ENCODE measurements at regions not wholly inside any gene's neighbourhood (a gene's known extent, or its start where the extent isn't known, plus 50 kb on each side); places are given as distances from the start of the nearest gene placed in this dataset.

DNA sequence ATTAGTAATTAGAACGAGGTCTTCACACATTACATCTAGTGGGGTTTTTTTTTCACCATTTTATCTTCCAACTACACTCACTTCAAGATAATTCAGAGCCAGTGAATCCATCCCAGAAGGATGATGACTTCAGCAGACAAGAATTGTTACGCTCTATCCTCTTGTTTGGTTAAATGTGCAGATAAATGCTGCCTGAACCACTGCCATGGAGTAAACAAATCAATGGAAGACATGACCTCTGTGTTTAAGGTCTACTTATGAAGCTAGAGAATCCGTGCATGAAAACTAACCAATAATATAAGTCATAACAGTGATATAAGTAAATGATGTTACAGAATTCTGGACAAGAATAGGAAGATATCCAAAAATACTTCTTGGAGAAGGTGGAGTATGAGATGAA, 602.6 kb downstream of the TLR4 start:
- TF ChIP-seq, protein P1, sequence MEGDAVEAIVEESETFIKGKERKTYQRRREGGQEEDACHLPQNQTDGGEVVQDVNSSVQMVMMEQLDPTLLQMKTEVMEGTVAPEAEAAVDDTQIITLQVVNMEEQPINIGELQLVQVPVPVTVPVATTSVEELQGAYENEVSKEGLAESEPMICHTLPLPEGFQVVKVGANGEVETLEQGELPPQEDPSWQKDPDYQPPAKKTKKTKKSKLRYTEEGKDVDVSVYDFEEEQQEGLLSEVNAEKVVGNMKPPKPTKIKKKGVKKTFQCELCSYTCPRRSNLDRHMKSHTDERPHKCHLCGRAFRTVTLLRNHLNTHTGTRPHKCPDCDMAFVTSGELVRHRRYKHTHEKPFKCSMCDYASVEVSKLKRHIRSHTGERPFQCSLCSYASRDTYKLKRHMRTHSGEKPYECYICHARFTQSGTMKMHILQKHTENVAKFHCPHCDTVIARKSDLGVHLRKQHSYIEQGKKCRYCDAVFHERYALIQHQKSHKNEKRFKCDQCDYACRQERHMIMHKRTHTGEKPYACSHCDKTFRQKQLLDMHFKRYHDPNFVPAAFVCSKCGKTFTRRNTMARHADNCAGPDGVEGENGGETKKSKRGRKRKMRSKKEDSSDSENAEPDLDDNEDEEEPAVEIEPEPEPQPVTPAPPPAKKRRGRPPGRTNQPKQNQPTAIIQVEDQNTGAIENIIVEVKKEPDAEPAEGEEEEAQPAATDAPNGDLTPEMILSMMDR (IDR thresholded peaks at IDR 0.05) = no peak
- TF ChIP-seq POLR2AphosphoS5 (IDR thresholded peaks at IDR 0.05; ENCODE audit: low read depth, low read length) = no peak
- TF ChIP-seq, protein P2, sequence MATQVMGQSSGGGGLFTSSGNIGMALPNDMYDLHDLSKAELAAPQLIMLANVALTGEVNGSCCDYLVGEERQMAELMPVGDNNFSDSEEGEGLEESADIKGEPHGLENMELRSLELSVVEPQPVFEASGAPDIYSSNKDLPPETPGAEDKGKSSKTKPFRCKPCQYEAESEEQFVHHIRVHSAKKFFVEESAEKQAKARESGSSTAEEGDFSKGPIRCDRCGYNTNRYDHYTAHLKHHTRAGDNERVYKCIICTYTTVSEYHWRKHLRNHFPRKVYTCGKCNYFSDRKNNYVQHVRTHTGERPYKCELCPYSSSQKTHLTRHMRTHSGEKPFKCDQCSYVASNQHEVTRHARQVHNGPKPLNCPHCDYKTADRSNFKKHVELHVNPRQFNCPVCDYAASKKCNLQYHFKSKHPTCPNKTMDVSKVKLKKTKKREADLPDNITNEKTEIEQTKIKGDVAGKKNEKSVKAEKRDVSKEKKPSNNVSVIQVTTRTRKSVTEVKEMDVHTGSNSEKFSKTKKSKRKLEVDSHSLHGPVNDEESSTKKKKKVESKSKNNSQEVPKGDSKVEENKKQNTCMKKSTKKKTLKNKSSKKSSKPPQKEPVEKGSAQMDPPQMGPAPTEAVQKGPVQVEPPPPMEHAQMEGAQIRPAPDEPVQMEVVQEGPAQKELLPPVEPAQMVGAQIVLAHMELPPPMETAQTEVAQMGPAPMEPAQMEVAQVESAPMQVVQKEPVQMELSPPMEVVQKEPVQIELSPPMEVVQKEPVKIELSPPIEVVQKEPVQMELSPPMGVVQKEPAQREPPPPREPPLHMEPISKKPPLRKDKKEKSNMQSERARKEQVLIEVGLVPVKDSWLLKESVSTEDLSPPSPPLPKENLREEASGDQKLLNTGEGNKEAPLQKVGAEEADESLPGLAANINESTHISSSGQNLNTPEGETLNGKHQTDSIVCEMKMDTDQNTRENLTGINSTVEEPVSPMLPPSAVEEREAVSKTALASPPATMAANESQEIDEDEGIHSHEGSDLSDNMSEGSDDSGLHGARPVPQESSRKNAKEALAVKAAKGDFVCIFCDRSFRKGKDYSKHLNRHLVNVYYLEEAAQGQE (IDR thresholded peaks at IDR 0.05; ENCODE audit: insufficient read depth in 1 of 2, low read depth in 2 of 2, low read length in 1 of 2) = no peak
- BruUV-seq (replicated peaks) = no TSS peak
- in situ Hi-C loops (cut with HindIII; ENCODE audit: low pct_unique_long_range_greater_than_20kb, low sequenced_read_pairs) = no loop called here

DNA sequence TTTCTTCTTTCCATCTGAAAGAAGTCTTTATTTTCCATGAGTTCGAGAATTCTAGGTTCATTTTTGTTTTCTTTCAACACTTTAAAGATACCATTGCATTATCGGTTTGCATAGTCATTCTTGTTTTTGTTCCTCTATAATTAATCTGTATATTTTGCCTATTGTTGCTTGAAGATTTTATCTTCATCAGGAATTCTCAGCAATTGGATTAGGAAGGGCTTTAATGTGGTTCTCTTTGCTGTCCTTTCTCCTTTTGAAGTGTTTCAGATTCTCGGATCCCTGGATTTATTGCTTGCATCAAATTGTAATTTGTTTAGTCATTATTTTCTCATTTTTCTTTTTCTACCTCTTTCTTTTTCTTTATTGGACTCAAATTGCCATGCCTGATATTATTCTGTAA, 609.8 kb downstream of the TLR4 start:
- Histone ChIP-seq H3K27me3 (ENCODE audit: control insufficient read depth, insufficient read depth, low read length) (no peaks in the 10 kb centered on the region), H3K4me3 (ENCODE audit: low read depth in 2 of 2, low read length in 2 of 2) (no peak overlapping the region), H3K36me3 (ENCODE audit: control insufficient read depth, insufficient read depth, low read length) (no peaks in the 10 kb centered on the region), H3K27ac (ENCODE audit: low read length) (no peak overlapping the region), H3K4me1 (ENCODE audit: control insufficient read depth, insufficient read depth, low read length) (no peaks in the 10 kb centered on the region), H3K9me3 (ENCODE audit: control insufficient read depth, insufficient read depth, low read depth, low read length) (no peaks in the 10 kb centered on the region)
- BruUV-seq (replicated peaks) = no TSS peak
- CTCF ChIA-PET = no interaction called here
- in situ Hi-C loops (cut with HindIII; ENCODE audit: low pct_unique_long_range_greater_than_20kb, low sequenced_read_pairs) = no loop called here
- ATAC-seq (no peak), DNase-seq (ENCODE audit: low read depth, low spot score) (no peak)
- POLR2A ChIA-PET = no interaction called here
- TF ChIP-seq, protein P2 (IDR thresholded peaks at IDR 0.05; ENCODE audit: insufficient read depth in 1 of 2, low read depth in 2 of 2, low read length in 1 of 2) = no peak
- TF ChIP-seq, protein P1 (IDR thresholded peaks at IDR 0.05) = no peak
- TF ChIP-seq TCF7L2 (IDR thresholded peaks at IDR 0.05; ENCODE audit: low read depth, low read length) (no peak), POLR2AphosphoS5 (IDR thresholded peaks at IDR 0.05; ENCODE audit: low read depth, low read length) (no peak), SIN3A (IDR thresholded peaks at IDR 0.05; ENCODE audit: borderline replicate concordance, insufficient read depth, low read depth, low read length) (no peak)
- intact Hi-C loops (cut with micrococcal nuclease; ENCODE audit: unreplicated experiment) = no loop called here

More for the DNA sequence above, 602.6 kb downstream of the TLR4 start:
- Histone ChIP-seq H3K36me3 (ENCODE audit: control insufficient read depth, insufficient read depth, low read length) (no peaks in the 10 kb centered on the region), H3K9me3 (ENCODE audit: control insufficient read depth, insufficient read depth, low read depth, low read length) (no peaks in the 10 kb centered on the region), H3K27ac (ENCODE audit: low read length) (no peak overlapping the region), H3K4me1 (ENCODE audit: control insufficient read depth, insufficient read depth, low read length) (no peaks in the 10 kb centered on the region), H3K27me3 (ENCODE audit: control insufficient read depth, insufficient read depth, low read length) (no peaks in the 10 kb centered on the region), H3K4me3 (ENCODE audit: low read depth in 2 of 2, low read length in 2 of 2) (no peak overlapping the region)
- no peak for DNase-seq (ENCODE audit: low read depth, low spot score)
- ChIA-PET POLR2A (no interaction called here), CTCF (no interaction called here)
- intact Hi-C loops (cut with micrococcal nuclease; ENCODE audit: unreplicated experiment) = no loop called here
- ATAC-seq = no peak

All from Panc1 (cell line).